ENCODE measurements at regions not wholly inside any gene's neighbourhood (a gene's known extent, or its start where the extent isn't known, plus 50 kb on each side); places are given as distances from the start of the nearest gene placed in this dataset.

GRCh38 chr12:92229381-92229780 lies 83.7 kb upstream of the BTG1 start:
- Mint-ChIP-seq H3K36me3 (ENCODE audit: low read depth, unreplicated experiment) (no peaks in the 10 kb centered on the region), H3K27ac (ENCODE audit: unreplicated experiment) (no peak overlapping the region), H3K27me3 (ENCODE audit: unreplicated experiment) (no peaks in the 10 kb centered on the region), H3K4me1 (ENCODE audit: unreplicated experiment) (peaks cover 2% of the 10 kb centered on the region), H3K9me3 (ENCODE audit: unreplicated experiment) (no peaks in the 10 kb centered on the region), H3K4me3 (ENCODE audit: unreplicated experiment) (no peak overlapping the region)
- DNase-seq (ENCODE audit: low spot score) = no peak
- TF ChIP-seq CTCF (IDR thresholded peaks at IDR 0.05; ENCODE audit: unreplicated experiment) = no peak

GRCh38 chr12:92226961-92227360 lies 81.3 kb upstream of the BTG1 start:
- H3K27ac Mint-ChIP-seq (ENCODE audit: unreplicated experiment) = no peak overlapping the region
- H3K9me3 Mint-ChIP-seq (ENCODE audit: unreplicated experiment) = no peaks in the 10 kb centered on the region

GRCh38 chr12:92226071-92226661 lies 80.5 kb upstream of the BTG1 start:
- H3K27ac Mint-ChIP-seq (ENCODE audit: unreplicated experiment) = no peak overlapping the region

More at GRCh38 chr12:92226961-92227360, 81.3 kb upstream of the BTG1 start:
- no peak for TF ChIP-seq CTCF (IDR thresholded peaks at IDR 0.05; ENCODE audit: unreplicated experiment)
- Mint-ChIP-seq H3K4me3 (ENCODE audit: unreplicated experiment) (no peak overlapping the region), H3K4me1 (ENCODE audit: unreplicated experiment) (peaks cover 2% of the 10 kb centered on the region), H3K36me3 (ENCODE audit: low read depth, unreplicated experiment) (no peaks in the 10 kb centered on the region), H3K27me3 (ENCODE audit: unreplicated experiment) (no peaks in the 10 kb centered on the region)
- DNase-seq (ENCODE audit: low spot score) = no peak

GRCh38 chr12:92224685-92225331 lies 79.2 kb upstream of the BTG1 start:
- Mint-ChIP-seq H3K4me3 (ENCODE audit: unreplicated experiment) (no peak overlapping the region), H3K36me3 (ENCODE audit: low read depth, unreplicated experiment) (no peaks in the 10 kb centered on the region), H3K4me1 (ENCODE audit: unreplicated experiment) (peaks cover 7% of the 10 kb centered on the region), H3K9me3 (ENCODE audit: unreplicated experiment) (no peaks in the 10 kb centered on the region), H3K27ac (ENCODE audit: unreplicated experiment) (no peak overlapping the region), H3K27me3 (ENCODE audit: unreplicated experiment) (no peaks in the 10 kb centered on the region)
- TF ChIP-seq CTCF (IDR thresholded peaks at IDR 0.05; ENCODE audit: unreplicated experiment) = no peak
- no peak for DNase-seq (ENCODE audit: low spot score)

More at GRCh38 chr12:92226071-92226661, 80.5 kb upstream of the BTG1 start:
- Mint-ChIP-seq H3K36me3 (ENCODE audit: low read depth, unreplicated experiment) (no peaks in the 10 kb centered on the region), H3K4me3 (ENCODE audit: unreplicated experiment) (no peak overlapping the region), H3K27me3 (ENCODE audit: unreplicated experiment) (no peaks in the 10 kb centered on the region), H3K4me1 (ENCODE audit: unreplicated experiment) (peaks cover 2% of the 10 kb centered on the region), H3K9me3 (ENCODE audit: unreplicated experiment) (no peaks in the 10 kb centered on the region)
- no peak for DNase-seq (ENCODE audit: low spot score)
- no peak for TF ChIP-seq CTCF (IDR thresholded peaks at IDR 0.05; ENCODE audit: unreplicated experiment)

- Mint-ChIP-seq H3K4me3 (ENCODE audit: unreplicated experiment) (no peak overlapping the region), H3K36me3 (ENCODE audit: low read depth, unreplicated experiment) (no peaks in the 10 kb centered on the region), H3K4me1 (ENCODE audit: unreplicated experiment) (peaks cover 7% of the 10 kb centered on the region), H3K27ac (ENCODE audit: unreplicated experiment) (no peak overlapping the region), H3K27me3 (ENCODE audit: unreplicated experiment) (no peaks in the 10 kb centered on the region), H3K9me3 (ENCODE audit: unreplicated experiment) (no peaks in the 10 kb centered on the region)
- no peak for TF ChIP-seq CTCF (IDR thresholded peaks at IDR 0.05; ENCODE audit: unreplicated experiment)
- no peak for DNase-seq (ENCODE audit: low spot score)
Measured at GRCh38 chr12:92223481-92223880, 77.8 kb upstream of the BTG1 start.
